IPS-18c (cell line): ENCODE measurements at regions not wholly inside any gene's neighbourhood (a gene's known extent, or its start where the extent isn't known, plus 50 kb on each side); places are given as distances from the start of the nearest gene placed in this dataset.

ENCODE experiments used
- H3K4me3 ChIP-seq: 2 replicates; pipeline ENCODE4 v1.7.0; 2013; ENCODE audit warnings: low read depth, mild to moderate bottlenecking, low read length, moderate library complexity; ENCODE audit not compliant: insufficient read depth
- H3K9me3 ChIP-seq: one replicate; pipeline ENCODE4 v1.6.1; 2013; ENCODE audit warnings: mild to moderate bottlenecking, low read length, moderate library complexity; ENCODE audit not compliant: control insufficient read depth, insufficient read depth

DNA sequence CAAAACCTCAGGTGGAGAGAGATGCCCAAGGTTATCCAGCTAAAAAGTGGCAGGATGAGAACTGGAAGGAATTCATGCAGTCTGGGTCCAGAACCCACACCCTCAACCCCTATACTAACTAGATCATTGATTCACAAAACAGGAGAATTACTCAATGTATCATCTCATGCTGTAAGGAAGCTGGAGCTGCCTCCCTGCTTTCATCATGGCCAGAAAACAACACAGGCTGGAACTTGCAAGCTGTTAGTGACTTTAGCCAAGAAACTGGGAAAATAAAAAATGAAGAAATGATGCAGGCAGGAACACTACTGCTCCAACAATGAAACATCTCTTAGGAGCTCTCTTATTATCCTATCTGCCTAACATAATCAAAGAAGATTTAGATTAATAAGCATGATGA, 619.8 kb upstream of the CELF2 start:
- Histone ChIP-seq H3K4me3 (no peak overlapping the region), H3K9me3 (no peaks in the 10 kb centered on the region)

DNA sequence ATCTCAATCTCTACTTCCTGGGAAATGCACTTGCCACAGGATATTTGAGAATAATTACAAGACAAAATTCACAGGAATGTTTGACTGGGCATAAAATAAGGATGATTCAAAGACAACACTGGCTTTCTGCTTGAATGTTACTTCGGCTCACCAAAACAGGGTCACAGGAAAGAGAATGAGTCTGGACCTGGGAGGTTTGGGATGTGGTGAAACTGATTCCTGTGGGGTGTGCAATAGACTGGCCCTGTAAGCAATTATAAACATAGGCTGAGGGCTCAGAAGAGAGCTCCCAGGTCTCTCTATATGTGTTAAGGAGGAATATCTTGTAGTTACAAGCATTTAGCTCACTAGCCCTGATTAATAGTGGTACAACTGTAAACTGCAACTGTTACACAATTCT, 613.9 kb upstream of the CELF2 start:
- no peaks in the 10 kb centered on the region for H3K9me3 ChIP-seq
- H3K4me3 ChIP-seq: no peak overlapping the region

DNA sequence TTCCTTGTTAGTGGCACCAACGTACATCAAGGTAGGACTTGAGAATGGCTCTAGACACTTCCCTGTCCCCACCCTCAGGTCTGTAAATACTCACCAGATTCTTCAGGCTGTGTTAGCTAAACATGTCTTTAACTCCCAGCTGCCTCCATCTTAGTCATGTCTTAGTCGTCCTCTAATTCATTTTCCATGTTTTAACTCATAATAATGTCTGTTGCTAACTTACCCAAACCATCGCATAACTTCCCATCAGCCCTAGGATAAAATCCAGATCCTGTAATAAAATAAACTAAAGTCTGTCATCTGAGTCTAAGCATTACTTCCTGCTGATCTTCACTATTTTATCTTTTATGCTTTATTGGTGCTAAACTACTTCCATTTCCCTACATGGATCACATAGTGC, 600.0 kb upstream of the CELF2 start:
- H3K4me3 ChIP-seq: no peak overlapping the region
- peaks cover 2% of the 10 kb centered on the region for H3K9me3 ChIP-seq

DNA sequence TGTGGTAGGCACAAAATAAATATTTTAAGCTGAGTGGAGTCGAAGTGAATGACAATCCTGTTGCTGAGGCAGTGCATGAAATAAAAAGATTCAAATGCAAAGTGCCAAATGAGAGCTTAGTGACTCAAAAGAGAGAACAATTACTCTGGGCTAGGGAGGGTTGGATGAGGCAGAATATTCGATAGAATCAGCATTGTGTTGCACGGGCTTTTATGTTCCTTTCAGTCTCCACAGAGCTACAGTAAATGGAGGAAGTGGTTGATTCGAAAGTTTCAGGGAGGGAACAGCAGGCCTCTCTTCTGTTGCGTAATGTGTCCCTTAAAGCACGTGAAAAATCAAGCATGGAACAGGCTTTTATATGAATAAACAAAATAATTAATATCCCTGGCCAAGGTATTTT, 599.3 kb upstream of the CELF2 start:
- peaks cover 2% of the 10 kb centered on the region for H3K9me3 ChIP-seq
- H3K4me3 ChIP-seq: no peak overlapping the region; the same call in 1 of the 2 replicates

DNA sequence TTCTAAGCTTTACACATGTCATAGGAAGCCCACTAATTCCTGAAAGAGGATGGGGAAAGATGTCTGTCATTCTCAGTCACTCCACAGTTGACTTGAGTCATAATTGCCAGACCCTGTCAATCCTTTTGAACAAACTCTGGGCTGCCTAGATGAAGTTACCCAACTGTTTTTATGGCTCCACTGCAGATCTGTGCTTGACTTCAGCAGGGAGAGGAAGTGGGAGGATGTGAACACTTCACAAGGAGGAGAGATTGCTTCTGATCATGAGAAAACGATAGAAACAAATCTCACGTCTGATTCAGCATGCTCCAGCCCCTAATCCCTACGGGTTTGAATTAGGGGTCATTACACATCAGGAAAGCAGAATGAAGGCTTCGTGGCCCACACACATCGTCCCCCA, 596.6 kb upstream of the CELF2 start:
- Histone ChIP-seq H3K4me3 (no peak overlapping the region), H3K9me3 (peaks cover 2% of the 10 kb centered on the region)

DNA sequence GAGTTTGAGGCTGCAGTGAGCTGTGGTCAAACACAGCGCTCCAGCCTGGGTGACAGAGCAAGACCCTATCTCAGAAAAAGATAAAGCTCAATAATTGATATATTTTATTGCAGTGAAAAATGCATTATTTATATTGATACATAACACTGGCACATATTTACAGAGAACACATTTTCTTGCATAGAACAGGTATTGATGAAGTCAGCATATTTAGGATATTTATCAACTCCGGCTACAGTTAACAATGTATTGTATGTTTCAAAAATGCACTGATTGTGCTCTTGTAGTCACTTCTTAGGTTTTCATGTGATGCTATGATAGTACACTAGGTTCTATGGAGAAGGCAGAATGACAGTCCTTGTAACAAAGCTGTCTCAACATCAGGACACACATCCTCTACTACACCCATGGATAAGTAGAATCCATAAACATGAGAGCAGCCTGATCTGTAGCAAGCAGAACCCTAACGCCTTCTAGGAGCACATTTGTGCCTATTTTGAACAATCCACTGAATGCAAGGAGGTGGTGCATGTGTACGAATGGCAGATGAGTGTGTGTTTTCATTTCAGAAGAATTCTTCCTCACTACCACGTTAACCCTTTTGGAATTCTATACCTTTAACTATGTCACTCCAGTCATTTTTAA, 586.1 kb upstream of the CELF2 start:
- H3K9me3 ChIP-seq: no peaks in the 10 kb centered on the region
- no peak overlapping the region for H3K4me3 ChIP-seq

DNA sequence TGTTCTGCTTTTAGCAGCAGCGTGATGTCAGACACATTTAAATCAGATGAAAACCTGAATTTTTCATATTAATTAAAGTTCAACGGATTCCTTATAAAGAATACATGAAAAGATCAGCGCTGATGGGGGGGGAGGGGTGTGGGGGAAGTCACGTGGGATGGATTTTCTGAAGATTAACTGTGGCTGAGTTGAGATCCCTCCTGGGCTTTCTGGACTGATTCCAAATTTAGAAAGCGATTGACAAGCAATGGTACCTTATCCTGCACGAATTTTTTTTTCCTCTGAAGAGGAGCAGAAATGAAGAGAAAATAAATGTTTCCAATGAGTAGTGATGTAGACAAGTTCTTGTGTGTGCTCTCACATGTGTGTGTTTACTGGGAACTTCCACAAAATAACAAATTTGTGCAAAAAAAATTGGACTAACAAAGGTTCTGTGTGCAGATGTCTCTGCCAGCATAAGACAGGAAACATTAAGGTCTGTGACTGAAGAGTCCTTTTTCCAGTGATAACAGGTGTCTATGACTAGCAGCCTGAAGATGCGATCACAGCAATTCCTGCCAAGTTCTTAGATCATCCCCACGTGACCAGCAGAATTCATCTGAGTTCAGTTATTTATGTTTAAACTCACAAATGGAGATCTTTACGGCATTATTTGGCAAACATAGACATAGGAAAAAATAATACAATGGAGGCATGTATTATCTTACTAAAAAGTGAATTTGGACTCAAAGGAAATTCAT, 585.2 kb upstream of the CELF2 start:
- no peak overlapping the region for H3K4me3 ChIP-seq
- H3K9me3 ChIP-seq: no peaks in the 10 kb centered on the region

DNA sequence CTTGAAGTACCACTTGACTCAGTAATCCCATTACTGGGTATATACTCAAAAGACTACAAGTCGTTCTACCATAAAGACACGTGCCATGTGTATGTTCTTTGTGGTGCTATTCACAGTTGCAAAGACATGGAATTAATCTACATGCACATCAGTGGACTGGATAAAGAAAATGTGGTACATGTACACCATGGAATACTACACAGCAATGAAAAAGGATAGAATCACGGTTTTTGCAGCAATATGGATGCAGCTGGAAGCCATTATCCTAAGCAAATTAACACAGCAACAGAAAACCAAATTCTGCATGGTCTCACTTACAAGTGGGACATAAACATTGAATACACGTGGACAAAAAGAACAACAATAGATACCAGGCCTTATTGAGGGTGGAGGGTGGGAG, 583.4 kb upstream of the CELF2 start:
- no peaks in the 10 kb centered on the region for H3K9me3 ChIP-seq
- H3K4me3 ChIP-seq: no peak overlapping the region

DNA sequence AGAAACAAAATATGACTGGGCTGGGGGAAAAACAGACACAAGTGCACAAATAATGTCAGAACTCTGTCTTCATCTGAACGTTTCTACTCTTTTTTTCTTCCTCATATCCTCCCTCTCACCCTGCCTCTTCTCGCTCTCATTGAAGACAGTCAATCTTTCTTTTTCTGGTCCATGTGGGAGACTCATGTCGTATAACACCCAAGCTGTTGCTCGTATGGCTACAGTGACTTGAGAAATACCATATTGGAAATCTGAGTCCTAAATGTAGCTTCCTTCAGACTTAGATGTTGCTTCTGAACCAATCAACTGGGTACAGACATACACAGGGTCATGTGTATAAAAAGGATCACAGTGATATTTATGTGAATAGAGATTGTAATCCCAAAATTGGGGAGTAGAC, 579.8 kb upstream of the CELF2 start:
- H3K4me3 ChIP-seq: no peak overlapping the region
- no peaks in the 10 kb centered on the region for H3K9me3 ChIP-seq

DNA sequence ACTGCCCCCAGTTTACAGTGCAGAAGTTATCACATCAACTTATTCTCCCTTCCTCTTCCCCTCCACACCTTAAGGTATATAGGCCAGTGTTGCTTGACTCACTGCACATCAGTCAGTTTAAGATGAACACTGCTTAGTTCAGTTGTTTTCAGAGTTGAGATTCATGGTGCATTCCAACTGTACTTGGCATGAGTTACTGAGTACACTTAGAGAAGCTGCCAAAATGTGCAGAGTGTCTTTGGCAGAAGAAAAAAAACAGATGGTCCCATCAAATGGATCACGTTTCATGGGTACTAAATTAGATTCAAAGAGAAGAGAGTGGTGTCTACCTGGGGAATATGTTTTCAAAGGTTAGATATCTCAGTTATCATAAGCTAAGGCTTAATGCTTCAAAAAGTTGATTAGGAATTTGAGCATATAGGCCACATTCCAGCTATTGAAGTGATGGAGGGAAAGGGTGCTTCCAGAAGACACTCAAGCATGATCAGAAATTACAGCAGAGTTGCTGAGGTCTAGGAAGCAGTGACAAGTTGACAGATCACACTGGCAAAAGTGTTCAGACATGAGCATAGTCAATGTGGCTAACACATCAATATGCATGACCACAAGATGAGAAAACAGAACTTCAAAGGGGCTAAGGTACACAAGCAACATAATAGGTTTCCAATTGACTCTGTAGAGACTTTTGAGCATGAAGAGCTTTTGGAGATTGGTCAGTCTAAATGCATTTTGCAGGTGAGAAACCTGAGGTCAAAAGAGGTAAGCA, 579.2 kb upstream of the CELF2 start:
- H3K4me3 ChIP-seq: no peak overlapping the region
- no peaks in the 10 kb centered on the region for H3K9me3 ChIP-seq

DNA sequence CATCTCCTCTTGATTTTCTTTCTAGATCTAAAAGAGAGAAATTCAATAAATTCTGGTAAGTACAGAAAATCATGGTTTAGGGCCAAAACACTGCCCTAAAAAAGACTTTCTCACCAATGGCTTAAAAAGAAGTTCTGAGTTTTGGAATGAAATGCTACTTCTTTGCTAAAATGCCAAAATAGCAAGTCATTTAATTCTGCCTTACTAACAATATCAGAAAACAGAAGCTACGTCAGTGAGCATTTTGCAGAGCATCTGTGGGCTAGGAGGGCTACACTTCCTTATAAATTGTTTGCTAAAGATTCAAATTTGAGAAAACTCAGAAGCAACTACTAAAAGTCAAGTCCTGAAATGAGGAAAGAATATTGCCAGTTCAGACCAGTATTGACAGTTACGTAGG, 560.8 kb upstream of the CELF2 start:
- Histone ChIP-seq H3K4me3 (no peak overlapping the region), H3K9me3 (no peaks in the 10 kb centered on the region)

DNA sequence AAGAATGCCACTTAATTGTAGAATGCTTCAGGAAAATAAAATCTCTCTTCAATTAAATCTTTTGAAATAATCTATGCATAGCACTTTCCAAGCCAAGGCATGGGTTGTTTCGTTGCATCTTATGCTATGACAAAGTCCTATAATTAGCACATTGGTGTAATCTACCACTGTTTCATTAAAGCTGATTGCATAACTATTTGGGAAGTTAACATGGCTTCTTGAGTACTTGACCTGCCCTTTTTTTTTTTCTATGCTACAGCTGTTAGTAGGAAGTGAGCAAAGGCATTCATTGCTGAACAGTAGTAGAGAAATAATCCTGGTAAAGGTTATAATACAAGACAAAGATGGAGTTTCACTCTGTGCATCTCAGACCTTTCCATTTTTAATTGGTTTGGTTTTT, 557.2 kb upstream of the CELF2 start:
- no peaks in the 10 kb centered on the region for H3K9me3 ChIP-seq
- no peak overlapping the region for H3K4me3 ChIP-seq

DNA sequence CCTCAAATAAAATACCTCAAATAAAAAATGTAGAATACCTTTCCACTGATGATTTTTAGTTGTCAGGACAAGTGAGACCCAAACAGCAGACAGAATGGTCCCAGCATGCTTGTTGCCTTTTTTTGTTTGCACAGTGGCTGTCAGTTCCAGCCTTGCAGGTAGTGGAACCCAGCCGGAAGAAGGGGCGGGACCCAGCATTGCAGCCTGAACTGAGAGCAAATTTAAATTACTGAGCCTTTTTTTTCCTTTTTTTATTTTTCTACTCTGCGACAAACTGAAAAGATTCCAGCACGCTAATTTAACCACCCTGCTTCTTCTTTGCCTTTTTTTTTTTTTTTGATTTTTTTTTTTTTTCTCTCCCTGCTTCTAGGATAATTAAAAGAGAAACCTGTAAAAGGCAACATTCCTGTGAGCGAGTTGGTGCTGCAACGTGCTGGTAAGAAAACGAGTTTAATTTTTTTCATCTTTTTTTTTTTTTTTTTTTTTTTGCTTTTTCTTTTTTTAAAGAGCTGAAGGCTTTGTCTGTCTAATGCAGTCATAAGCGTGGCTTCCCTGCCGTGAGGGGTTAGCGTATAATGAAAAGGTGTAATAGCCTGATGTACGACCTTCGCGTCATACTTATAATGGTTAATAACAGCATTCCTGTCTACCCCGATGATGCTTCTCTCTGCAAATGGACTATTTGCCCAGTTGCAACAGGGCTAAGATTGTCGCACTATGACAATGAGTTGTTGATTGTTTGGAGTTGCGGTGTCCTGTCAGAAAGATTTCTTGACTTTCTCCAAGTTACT, 555.3 kb upstream of the CELF2 start:
- no peaks in the 10 kb centered on the region for H3K9me3 ChIP-seq

DNA sequence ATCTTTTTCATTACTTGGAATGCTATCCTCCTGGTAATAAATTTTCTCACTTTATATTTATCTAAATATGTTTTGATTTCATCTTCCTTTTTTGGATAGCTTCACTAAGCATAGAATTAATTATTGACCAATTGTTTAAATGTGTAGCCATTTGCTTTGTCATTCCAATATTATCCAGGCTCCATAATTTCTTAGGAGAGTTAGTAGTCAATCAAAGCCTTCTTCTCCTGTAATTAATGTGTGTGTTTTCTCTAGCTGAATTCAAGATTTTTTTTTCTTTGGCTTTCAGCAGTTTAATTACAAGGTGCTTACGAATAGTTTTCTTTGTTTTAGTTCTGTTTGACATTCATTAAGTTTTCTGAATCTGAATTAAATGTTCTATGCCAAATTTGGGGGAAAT, 545.9 kb upstream of the CELF2 start:
- no peak overlapping the region for H3K4me3 ChIP-seq

More for the DNA sequence above, 555.3 kb upstream of the CELF2 start:
- no peak overlapping the region for H3K4me3 ChIP-seq

DNA sequence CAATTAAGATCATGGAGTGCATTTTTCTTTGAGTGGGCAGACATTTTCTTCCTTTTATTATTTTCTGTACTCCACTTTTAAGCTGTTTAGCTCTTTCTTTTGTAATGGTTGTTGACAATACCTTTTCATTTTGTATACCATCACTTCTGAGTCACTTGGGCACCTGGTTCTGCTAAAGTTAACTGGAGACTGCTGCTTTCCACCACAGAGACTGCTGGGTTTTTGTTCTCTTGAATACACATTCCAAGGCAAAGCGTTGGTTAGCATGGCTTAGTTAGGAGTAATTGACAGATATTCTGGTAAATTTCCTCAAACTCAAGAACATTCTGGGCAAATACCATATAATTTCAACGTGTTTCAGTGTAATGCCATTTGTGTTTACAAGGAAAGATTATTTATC, 541.9 kb upstream of the CELF2 start:
- Histone ChIP-seq H3K4me3 (no peak overlapping the region), H3K9me3 (no peaks in the 10 kb centered on the region)

More for the DNA sequence above, 545.9 kb upstream of the CELF2 start:
- H3K9me3 ChIP-seq: no peaks in the 10 kb centered on the region

DNA sequence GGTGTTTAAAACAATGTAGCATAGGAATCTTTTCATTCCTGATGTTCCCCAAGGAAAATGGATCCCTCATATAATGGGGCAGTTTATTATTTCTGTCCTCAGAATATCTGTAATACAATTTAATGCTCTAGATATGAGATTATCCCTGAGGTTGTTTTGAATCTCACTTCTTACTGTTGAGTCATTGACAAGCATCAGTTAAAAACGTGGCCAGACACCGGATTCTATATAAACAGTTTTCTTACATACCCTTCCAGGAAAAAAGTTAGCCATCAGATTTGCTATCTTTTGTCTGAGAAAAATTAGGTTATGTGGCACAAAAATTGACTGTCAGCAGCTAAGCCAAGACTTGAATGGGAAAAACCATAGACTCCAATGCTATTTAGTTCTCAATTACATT, 539.8 kb upstream of the CELF2 start:
- no peaks in the 10 kb centered on the region for H3K9me3 ChIP-seq

DNA sequence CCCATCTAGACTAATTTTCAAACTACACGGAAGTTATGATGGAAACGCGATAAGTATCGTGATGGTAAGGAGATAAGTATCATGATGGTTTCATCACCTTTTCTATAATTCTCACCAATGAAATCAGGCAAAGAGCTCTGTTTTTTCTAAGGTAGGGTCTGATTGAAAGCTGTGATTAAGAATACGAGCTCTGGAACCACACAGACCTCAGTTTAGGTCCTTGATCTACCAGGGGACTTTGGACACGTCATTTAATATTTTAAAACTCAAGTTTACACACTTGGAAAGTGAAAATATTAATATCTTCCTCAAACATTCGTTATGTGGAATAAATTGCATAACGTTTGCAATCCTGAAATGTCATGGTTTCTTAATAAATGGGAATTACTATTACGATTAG, 538.2 kb upstream of the CELF2 start:
- Histone ChIP-seq H3K4me3 (no peak overlapping the region), H3K9me3 (no peaks in the 10 kb centered on the region)

More for the DNA sequence above, 539.8 kb upstream of the CELF2 start:
- no peak overlapping the region for H3K4me3 ChIP-seq
